ENCODE measurements at regions not wholly inside any gene's neighbourhood (a gene's known extent, or its start where the extent isn't known, plus 50 kb on each side); places are given as distances from the start of the nearest gene placed in this dataset.

DNA sequence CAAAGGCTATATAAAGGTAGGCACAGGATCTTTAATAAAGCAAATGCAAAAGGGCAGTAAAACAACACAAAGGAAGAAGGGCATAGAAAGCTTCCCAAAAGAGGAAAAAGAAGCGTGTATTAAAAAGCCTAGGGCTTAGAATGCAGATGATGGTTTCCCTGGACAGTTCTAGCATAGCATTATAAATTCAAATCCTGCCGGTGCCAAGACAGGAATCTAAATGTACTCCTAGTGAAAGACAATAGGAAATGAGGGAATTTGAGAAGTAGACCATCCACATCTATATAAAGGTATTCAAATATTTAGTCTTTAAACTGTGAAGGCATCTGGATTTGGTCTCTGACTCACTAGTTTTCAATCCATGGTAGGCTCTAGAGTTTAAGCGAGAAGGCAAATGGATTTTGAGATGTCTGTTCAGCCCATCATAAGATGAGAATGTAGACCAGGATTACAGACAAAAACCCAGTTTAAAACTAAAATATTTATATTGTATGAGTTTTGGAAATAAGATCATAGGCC is 431.8 kb downstream of the TBL1XR1 start:
- intact Hi-C loops (cut with DNase I), result no loop called here
- ATAC-seq (no peak), DNase-seq (ENCODE audit: missing footprints) (no peak)

DNA sequence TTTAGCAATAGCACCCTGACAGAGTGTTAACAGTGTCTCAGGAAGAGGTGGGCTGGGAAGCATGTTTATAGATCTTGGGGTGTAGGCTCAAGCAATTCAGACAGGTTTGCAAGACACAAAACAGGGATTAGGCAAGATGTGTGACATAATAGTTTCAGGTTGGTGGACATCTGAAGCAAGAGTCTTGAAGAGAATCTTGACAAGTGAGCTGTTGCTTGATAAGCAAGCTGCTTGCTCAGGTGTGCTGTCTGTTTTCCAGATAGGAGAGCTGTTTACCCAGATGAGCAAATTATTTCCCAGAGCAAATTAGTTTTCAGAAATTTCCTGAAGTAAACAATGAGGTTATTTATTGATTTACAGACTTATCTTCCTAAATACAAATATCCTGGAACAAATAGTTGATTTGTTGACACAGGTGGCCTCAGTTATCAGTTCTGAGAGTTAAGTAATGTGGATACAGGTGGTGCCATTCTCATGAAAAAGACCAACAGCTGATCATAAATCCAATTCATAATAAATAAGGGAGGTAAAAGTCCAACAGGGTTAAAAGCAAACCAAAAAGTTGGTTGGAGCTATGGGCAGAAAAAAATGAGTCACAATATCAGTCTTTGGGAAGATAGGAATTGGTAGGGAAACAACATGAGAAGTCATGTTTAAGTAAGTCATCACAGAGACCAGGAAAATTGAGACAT is 437.3 kb downstream of the TBL1XR1 start:
- ATAC-seq, result no peak
- no peak for DNase-seq (ENCODE audit: missing footprints)
- intact Hi-C loops (cut with DNase I), result no loop called here

DNA sequence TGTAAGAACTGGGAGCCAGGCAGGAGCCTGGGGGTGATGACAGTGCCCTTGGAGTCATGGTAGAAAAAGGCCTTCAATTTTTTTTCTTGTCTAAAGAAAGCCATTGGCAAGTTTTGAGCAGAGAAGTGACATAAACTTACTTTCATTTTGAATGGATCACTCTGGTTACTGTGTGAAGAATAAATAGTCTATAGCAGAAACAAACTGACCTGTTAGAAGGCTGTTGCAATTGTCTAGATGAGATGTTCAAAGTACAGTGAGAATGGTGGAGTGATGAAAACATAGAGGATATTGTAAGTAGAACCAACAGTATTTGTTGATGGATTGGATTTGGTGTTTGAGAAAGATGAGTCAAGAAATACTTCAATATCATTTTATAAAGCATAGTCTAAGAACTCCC is 439.9 kb downstream of the TBL1XR1 start:
- no peak for DNase-seq (ENCODE audit: missing footprints)
- no peak for ATAC-seq
- intact Hi-C loops (cut with DNase I), result no loop called here

DNA sequence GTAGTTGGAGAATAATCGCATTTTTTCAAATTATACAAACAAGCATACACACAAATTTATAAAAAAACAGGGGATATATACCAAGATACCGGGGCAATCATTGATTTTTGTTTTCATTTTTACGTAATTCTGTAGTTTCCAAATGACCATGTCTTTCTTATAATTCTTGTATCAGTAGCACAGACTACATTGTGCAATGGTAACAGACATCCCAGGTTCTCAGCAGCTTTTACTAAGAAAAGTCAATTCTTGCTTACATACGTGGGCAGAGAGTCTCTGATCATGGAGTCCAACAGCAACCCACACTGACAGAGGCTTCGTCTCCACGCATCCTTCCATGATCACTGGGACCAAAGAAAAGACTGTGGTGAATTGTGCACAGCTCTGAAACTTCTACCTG is 441.3 kb downstream of the TBL1XR1 start:
- intact Hi-C loops (cut with DNase I), result no loop called here
- ATAC-seq (no peak), DNase-seq (ENCODE audit: missing footprints) (no peak)

DNA sequence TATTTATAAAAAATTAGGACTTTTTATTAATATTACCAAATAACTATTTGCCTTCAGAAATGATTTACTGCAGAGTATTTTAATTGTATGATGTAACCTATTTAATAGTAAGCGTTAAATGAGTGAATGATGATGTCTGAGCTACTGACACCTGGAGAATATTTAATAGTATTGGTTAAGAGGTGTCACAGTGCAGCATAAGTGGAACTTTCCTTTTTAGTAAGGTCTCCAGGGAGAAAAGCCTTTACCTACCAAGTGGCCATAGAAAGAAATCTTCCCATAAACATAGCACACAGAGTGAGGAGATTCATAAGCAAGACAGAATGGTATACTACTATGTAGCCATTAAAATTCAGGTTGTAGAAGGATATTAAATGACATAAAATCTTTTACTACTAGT is 441.7 kb downstream of the TBL1XR1 start:
- ATAC-seq (no peak), DNase-seq (ENCODE audit: missing footprints) (no peak)
- intact Hi-C loops (cut with DNase I), result no loop called here

DNA sequence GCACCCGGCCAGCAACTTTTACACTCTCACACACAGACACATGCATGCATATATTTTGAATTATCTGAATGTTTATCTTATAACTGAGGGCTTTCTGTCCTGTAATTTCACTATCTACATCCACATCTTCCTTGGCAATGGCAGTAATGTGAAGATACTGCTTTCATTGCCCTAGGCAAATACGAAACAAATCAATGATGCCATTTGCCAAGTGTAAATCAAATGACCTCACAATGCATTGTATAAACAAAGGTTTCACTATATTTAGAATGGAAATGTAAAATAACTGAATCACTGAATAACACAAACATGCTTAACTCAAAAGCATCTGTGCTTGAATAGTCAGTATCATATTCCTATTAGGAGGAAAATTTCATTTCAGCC is 455.6 kb downstream of the TBL1XR1 start:
- ATAC-seq (no peak), DNase-seq (ENCODE audit: missing footprints) (no peak)
- intact Hi-C loops (cut with DNase I), result no loop called here

DNA sequence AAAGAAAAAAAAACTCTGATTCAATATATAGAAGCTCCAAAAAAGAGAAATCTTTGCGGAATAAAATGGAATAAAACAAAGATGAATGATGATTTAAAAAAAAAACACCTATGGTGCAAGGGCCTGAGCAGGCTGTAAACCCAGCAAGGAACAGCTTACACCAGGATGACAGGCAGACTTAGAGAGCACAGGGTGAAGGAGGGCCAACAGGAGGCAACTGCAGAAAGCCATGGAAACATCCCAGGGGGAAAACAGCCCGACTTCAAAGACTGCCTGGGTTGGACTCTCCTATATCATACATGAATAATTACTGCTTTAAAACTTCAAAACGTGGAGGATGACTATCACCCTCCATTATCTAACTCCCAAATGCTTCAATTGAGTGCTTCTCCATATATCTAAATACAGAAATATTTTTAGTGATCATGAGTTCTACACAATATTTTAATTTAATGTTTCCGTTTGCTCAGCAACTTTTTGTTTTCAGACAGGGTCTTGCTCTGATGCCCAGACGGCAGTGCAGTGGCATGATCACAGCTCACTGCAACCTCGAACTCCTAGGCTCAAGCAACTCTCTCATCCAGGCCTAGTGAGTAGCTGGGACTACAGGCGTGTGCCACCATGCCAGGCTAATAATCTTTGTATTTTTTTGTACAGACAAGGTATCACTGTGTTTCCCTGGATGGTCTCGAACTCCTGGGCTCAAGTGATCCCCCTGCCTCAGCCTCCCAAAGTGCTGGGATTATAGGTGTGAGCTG is 456.2 kb downstream of the TBL1XR1 start:
- intact Hi-C loops (cut with DNase I), result no loop called here
- ATAC-seq, result no peak
- DNase-seq (ENCODE audit: missing footprints), result peak; percentile 27

DNA sequence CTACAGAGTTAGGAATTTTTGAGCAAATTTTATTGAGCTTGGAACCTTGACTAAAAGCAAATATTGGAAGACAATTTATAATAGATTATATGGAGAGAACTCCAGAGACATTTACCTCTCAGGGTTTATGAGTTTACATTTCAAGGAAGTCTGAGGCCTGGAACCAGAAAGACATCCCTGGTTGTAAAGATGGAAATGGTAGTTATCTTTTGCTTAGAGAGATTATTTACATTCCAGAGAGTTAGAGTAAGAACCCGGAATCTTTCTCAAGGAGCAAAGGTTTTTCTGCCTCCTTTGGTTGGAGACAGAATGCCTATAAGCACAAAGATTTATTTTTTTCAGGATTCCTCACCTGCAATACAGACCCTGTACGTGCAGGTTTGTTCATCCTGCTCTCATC is 458.1 kb downstream of the TBL1XR1 start:
- ATAC-seq (no peak), DNase-seq (ENCODE audit: missing footprints) (no peak)
- intact Hi-C loops (cut with DNase I), result no loop called here

DNA sequence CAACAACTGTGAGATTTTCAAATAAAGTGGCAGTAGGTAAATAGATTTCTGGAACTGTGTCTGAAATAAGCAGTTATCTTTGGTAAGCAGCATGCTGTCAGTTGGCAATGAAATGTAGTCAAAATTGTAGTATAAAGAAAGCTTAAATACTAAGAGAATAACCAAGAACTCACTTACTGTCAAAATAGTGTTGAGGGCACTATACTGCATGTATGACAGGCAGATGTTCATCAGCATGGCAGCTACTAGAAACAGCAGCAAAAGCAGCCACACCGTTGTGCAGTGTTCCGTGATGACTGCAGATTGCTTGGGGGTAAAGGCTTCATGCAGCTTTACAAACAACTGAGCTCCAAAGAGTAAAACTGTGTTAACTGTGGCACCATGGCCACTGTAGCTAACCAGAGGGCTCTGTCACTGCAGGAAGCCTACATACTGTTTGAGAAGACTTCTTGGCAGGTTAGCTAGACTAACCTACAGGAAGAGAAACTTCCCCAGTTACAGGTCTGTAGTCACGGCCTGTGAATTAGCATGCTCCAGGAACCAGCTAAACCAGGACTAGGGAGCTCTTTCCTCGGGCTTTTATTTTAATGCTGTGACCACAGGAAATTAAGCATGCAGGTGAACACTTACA is 459.7 kb downstream of the TBL1XR1 start:
- ATAC-seq (no peak), DNase-seq (ENCODE audit: missing footprints) (no peak)
- intact Hi-C loops (cut with DNase I), result no loop called here

DNA sequence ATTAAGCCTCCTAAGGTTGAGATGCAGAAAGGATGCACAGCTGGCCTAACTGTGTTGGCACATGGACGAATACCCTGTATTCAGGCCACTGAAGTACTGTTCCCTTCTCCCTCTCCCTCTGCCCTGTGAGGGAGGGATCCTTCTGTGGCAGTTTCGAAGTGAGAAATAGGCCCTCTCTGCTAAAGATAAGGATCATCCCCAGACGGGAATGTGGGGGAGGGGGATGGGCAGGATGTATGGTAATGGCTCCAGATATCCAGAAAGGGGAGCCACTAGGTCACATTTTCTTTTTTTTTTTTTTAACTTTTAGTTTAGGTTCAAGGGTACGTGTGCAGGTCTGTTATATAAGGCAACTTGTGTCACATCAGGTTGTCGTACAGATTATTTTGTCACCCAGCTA is 463.1 kb downstream of the TBL1XR1 start:
- no peak for DNase-seq (ENCODE audit: missing footprints)
- intact Hi-C loops (cut with DNase I), result no loop called here
- ATAC-seq, result no peak

DNA sequence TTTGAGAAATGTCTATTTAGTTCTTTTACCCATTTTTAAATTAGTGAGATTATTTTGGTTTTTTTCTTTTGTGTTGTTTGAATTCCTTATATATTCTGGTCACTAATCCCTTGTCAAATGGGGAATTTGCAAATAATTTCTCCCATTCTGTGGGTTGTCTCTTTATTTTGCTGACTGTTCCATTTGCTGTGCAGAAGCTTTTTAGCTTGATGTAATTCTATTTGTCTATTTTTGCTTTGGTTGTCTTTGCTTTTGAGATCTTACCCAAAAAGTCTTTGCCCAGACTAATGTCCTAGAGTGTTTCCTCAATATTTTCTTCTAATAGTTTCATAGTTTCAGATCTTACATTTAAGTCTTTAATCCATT is 472.9 kb downstream of the TBL1XR1 start:
- ATAC-seq (no peak), DNase-seq (ENCODE audit: missing footprints) (no peak)
- intact Hi-C loops (cut with DNase I), result no loop called here

DNA sequence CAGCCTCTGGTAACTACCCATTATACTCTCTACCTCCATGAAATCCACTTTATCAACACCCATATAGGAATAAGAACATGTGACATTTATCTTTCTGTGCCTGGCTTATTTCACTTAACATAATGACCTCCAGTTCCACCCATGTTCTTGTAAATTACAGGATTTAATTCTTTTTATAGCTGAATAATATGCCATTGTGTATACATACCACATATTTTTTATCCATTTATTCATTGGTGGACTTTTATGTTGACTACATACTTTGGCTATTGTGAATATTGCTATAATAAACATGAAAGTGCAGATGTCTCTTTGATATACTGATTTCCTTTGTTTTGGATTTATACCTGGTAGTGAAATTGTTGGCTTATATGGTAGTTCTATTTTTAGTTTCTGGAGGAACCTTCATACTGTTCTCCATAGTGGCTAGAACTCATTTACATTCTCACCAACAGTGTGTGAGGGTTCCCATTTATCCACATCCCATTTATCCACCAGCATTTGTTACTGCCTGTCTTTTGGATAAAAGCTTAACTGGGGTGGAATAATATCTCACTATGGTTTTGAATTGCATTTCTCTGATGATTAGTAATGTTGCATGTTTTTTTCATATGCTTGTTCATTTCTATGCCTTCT is 473.4 kb downstream of the TBL1XR1 start:
- intact Hi-C loops (cut with DNase I), result no loop called here
- ATAC-seq, result no peak
- no peak for DNase-seq (ENCODE audit: missing footprints)

DNA sequence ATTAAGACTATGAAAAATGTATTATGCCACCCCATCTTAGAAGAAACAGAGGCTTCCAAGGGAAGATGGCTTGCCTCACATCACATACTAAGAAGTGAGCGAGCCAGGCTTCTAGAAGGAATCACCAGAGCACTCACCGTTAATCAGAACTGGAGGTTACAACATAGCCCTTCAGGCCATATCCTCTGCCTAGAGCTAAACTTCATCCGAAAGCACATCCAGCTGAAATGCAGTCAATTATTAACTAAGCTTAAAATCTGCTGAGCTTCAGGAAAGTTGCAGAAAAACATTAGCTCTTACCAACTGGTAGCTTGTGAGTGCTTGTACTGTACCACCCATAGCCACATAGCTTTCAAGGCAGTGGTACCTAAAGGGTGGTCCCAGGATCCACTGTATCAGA is 483.2 kb downstream of the TBL1XR1 start:
- intact Hi-C loops (cut with DNase I), result no loop called here
- ATAC-seq (no peak), DNase-seq (ENCODE audit: missing footprints) (no peak)

DNA sequence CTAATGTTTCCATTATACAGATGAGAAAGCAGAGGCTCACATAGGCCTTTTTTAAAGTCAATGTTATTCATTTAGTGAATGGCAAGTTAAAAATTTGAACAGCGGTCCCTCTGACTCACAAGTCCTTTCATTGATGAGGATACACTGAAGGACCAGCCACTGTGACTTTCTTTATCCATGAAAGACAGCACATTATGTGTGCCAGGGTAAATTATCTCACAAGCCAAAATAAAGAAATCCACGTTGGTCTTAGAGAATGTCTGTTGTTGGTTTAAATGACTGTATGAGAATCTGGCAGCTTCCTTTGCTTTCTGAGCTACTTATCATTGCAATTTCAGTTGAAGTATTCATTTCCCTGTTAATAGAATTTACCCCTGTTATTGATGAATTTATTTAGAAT is 485.1 kb downstream of the TBL1XR1 start:
- ATAC-seq (no peak), DNase-seq (ENCODE audit: missing footprints) (no peak)
- intact Hi-C loops (cut with DNase I), result no loop called here

DNA sequence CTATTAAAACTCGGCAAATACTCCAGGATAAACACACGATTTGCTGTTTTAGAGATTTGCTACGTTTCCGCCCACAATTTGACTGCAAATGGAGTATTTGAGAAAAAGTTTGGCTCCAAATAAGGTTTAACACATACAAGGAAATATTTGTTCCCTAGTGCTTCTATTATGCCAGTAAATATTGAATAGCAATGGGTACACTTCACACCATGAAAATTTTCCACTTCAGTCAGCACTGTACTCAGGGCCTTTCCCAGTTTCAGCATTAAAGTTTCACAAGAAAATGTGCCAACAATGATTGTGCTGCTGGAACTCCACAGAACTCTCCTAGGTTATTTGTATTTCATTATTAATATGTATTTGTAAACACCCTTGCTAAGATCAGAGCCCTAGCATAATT is 498.0 kb downstream of the TBL1XR1 start:
- DNase-seq (ENCODE audit: missing footprints), result no peak
- intact Hi-C loops (cut with DNase I), result no loop called here
- ATAC-seq, result no peak

DNA sequence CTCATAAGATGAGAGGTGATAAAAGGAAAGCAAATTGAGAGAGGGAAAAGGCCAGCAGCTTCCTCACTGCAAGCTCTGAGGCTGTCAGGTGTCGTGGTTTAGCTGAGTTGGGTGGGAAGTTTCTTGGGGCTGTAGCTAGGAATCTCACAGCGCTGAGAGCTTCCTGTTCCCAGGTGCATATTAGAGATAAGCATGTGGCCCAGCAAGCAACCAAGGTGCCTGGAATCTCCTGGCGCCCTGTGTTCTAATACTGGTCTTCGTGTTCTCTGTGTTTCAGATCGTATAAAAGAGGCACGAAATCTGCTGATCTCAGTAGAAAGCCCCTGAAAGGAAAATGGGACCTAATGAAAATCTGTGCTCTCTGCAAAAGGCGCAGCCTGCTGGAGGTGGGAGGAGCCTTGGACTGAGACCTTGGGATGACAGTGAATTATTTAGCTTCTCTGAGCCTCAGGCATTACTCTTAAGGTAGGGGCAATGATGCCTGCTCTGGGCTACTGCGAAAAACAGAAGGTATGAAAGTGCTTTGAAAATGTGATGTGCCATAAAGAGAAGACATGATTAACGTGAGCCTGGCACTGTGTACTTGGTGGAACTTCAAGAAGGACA is 499.9 kb downstream of the TBL1XR1 start:
- intact Hi-C loops (cut with DNase I), result no loop called here
- DNase-seq (ENCODE audit: missing footprints), result no peak
- no peak for ATAC-seq

DNA sequence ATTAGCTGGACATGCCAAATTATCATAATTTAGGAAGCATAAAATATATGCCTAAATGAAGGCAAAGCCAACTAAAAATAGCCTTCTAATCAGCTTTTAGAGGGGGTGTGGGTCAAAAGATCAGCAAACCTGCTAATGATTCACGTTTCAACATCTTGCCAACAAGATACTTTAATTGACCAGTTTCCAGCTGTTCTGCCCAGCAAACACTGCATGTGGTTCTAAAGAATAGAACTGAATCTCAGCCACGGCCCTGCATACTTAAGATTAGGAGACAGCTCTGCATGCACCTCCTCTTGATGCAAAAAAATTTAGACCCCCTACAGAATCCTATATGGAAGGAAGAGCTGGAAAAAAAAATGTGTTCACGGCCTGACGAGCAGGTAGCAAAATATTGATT is 500.5 kb downstream of the TBL1XR1 start:
- no peak for ATAC-seq
- intact Hi-C loops (cut with DNase I), result no loop called here
- no peak for DNase-seq (ENCODE audit: missing footprints)

DNA sequence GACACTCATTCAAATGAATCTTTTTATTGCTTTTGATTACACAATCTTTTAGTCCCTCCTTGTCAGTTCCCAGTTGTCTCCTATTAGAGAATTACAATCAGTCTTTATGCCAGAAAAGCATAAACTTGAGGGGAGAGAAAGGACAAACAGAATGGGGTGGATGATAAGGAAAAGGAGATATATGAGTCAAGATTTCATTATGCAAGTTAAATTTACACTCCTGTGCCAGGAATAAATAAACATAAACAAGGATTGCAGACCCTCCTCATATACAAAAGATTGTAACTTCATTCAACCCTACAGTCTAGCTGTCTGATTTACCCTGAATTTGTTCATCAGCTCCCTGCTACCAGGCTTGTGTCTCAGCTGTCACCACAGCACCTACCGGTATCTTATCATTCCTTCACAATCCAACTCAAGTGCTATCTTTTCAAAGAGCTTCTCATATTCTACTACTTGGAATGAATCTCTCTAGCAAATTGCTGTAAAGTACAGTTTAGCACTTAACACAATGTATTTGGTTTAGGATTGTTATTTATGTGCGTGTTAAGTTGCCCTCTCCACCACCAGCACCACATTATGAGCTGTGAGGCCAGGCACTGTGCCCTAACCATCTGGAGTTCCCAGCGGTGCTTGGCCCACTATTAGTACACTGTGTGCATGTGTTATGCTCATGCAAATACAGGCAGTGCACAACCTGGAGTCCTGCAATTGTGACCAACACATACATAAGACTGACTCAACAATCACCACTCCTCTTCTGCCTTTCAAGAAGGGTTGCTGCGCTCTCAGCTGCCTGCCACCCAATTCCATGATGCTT is 504.1 kb downstream of the TBL1XR1 start:
- ATAC-seq (peak; percentile 78), DNase-seq (ENCODE audit: missing footprints) (no peak)

More for the DNA sequence above, 504.1 kb downstream of the TBL1XR1 start:
- intact Hi-C loops (cut with DNase I), result no loop called here
